ENCODE measurements at regions not wholly inside any gene's neighbourhood (a gene's known extent, or its start where the extent isn't known, plus 50 kb on each side); places are given as distances from the start of the nearest gene placed in this dataset.
"Not testable (repeated sequence)": the region's sequence is repeated elsewhere in the genome, so short reads cannot be mapped to it uniquely, and the experiment has no call there.

GRCh38 chr13:80821466-80821865, 480.5 kb upstream of the SPRY2 start:
- H3K4me3 ChIP-seq: no peak overlapping the region
- no peaks in the 10 kb centered on the region for H3K4me1 ChIP-seq (ENCODE audit: low read depth)
- H3K9me3 ChIP-seq: no peaks in the 10 kb centered on the region
- H3K36me3 ChIP-seq (ENCODE audit: low read depth): no peaks in the 10 kb centered on the region
- no peak for TF ChIP-seq CTCF (IDR thresholded peaks at IDR 0.05)
- intact Hi-C loops (cut with DNase I, micrococcal nuclease): no loop called here
- ATAC-seq (no peak), DNase-seq (no peak)

- ATAC-seq (no peak), DNase-seq (no peak)
- no peaks in the 10 kb centered on the region for H3K4me1 ChIP-seq (ENCODE audit: low read depth)
These were observed 477.1 kb upstream of the SPRY2 start for GRCh38 chr13:80817979-80818378.

GRCh38 chr13:80814541-80814940, 473.6 kb upstream of the SPRY2 start:
- ATAC-seq (no peak), DNase-seq (no peak)
- Histone ChIP-seq H3K4me1 (ENCODE audit: low read depth) (no peaks in the 10 kb centered on the region), H3K9me3 (no peaks in the 10 kb centered on the region), H3K4me3 (no peak overlapping the region), H3K36me3 (ENCODE audit: low read depth) (no peaks in the 10 kb centered on the region)
- intact Hi-C loops (cut with DNase I, micrococcal nuclease): no loop called here
- TF ChIP-seq CTCF (IDR thresholded peaks at IDR 0.05): no peak

More at GRCh38 chr13:80817979-80818378, 477.1 kb upstream of the SPRY2 start:
- intact Hi-C loops (cut with DNase I, micrococcal nuclease): no loop called here
- H3K9me3 ChIP-seq: no peaks in the 10 kb centered on the region
- no peak for TF ChIP-seq CTCF (IDR thresholded peaks at IDR 0.05)
- no peak overlapping the region for H3K4me3 ChIP-seq
- H3K36me3 ChIP-seq (ENCODE audit: low read depth): no peaks in the 10 kb centered on the region

GRCh38 chr13:80810294-80810693, 469.4 kb upstream of the SPRY2 start:
- DNase-seq; ATAC-seq; H3K36me3 ChIP-seq (ENCODE audit: low read depth); H3K4me3 ChIP-seq; intact Hi-C loops (cut with DNase I, micrococcal nuclease); H3K4me1 ChIP-seq (ENCODE audit: low read depth); H3K9me3 ChIP-seq: not testable (repeated sequence)

GRCh38 chr13:80802946-80803345, 462.0 kb upstream of the SPRY2 start:
- DNase-seq: no peak
- H3K36me3 ChIP-seq (ENCODE audit: low read depth): no peaks in the 10 kb centered on the region
- intact Hi-C loops (cut with DNase I, micrococcal nuclease): no loop called here
- no peaks in the 10 kb centered on the region for H3K4me1 ChIP-seq (ENCODE audit: low read depth)
- H3K4me3 ChIP-seq: no peak overlapping the region
- no peak for TF ChIP-seq CTCF (IDR thresholded peaks at IDR 0.05)
- H3K9me3 ChIP-seq: no peaks in the 10 kb centered on the region
- no peak for ATAC-seq

- TF ChIP-seq CTCF (IDR thresholded peaks at IDR 0.05): no peak
- intact Hi-C loops (cut with DNase I, micrococcal nuclease): no loop called here
- H3K36me3 ChIP-seq (ENCODE audit: low read depth): no peaks in the 10 kb centered on the region
- H3K9me3 ChIP-seq: no peaks in the 10 kb centered on the region
- DNase-seq: no peak
- H3K4me3 ChIP-seq: no peak overlapping the region
- ATAC-seq: no peak
- H3K4me1 ChIP-seq (ENCODE audit: low read depth): no peaks in the 10 kb centered on the region
These were observed 457.7 kb upstream of the SPRY2 start for GRCh38 chr13:80798576-80799133.

Data from mucosa of descending colon (tissue), 3 donors.